Nephron (organoid): ENCODE measurements at regions not wholly inside any gene's neighbourhood (a gene's known extent, or its start where the extent isn't known, plus 50 kb on each side); places are given as distances from the start of the nearest gene placed in this dataset.

Experiments used
- H3K27ac Mint-ChIP-seq, 3 experiments: 2 replicates each; pipeline ENCODE4 v1.8.0; 2020; ENCODE audit warnings: mixed read lengths in 3 of 3, mild to moderate bottlenecking in 2 of 3, moderate library complexity in 1 of 3
- H3K27me3 Mint-ChIP-seq: 2 replicates; pipeline ENCODE4 v1.8.0; 2021; ENCODE audit warnings: low read depth, mild to moderate bottlenecking, moderate library complexity, mixed read lengths
- H3K36me3 Mint-ChIP-seq: 2 replicates; pipeline ENCODE4 v1.8.0; 2020; ENCODE audit warnings: low read depth, mixed read lengths
- H3K4me1 Mint-ChIP-seq: 2 replicates; pipeline ENCODE4 v1.8.0; 2020; ENCODE audit warnings: mixed read lengths
- H3K4me3 Mint-ChIP-seq, 3 experiments: 2 replicates each; pipeline ENCODE4 v1.8.0; 2020; ENCODE audit warnings: mild to moderate bottlenecking in 3 of 3, mixed read lengths in 3 of 3, moderate library complexity in 2 of 3
- H3K9me3 Mint-ChIP-seq: 2 replicates; pipeline ENCODE4 v1.8.0; 2020; ENCODE audit warnings: mixed read lengths
- TF ChIP-seq, protein P1 (sequence below), 3 experiments: fragments of 200-600 bp; sonication (generic); IDR thresholded peaks; one replicate each; pipeline ENCODE4 v1.5.0; 2021; ENCODE audit warnings: antibody characterized with exemption in 3 of 3; ENCODE audit not compliant: unreplicated experiment in 3 of 3

DNA sequence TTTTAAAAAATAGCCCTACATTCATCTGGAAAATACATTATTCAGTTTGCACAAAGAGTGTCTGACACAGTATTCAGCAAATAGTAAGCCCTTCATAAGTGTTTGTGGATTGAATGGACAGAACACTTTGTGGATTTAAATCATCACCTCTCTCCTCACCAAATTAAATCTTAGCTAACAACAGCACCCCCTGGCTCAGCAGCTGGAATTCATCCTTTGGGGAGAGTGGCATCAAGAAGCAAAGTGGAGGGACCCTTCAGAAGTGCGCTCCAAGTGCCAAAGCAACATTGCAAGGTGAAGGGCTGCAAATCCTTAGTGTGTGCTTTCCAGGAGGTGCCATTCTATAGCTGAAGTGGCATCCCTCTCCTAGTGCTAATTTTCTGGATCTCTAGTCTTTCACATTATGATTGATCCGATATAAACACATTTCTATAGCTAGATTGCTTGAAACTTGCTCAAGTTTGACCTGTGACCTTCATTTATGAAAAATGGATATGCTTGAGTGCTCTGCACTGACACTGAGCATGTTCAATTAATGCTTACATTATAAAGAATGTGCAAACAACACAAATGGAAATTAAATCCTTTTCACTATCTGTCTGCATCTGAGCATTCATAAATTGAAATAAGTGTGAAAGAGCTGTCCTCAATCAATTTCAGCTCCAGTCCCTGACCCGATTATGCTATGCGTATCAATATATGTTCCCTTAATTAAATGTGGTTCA, 891.7 kb downstream of the C6orf118 start:
- TF ChIP-seq, protein P1, sequence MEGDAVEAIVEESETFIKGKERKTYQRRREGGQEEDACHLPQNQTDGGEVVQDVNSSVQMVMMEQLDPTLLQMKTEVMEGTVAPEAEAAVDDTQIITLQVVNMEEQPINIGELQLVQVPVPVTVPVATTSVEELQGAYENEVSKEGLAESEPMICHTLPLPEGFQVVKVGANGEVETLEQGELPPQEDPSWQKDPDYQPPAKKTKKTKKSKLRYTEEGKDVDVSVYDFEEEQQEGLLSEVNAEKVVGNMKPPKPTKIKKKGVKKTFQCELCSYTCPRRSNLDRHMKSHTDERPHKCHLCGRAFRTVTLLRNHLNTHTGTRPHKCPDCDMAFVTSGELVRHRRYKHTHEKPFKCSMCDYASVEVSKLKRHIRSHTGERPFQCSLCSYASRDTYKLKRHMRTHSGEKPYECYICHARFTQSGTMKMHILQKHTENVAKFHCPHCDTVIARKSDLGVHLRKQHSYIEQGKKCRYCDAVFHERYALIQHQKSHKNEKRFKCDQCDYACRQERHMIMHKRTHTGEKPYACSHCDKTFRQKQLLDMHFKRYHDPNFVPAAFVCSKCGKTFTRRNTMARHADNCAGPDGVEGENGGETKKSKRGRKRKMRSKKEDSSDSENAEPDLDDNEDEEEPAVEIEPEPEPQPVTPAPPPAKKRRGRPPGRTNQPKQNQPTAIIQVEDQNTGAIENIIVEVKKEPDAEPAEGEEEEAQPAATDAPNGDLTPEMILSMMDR (IDR thresholded peaks at IDR 0.05; ENCODE audit: unreplicated experiment in 3 of 3) = no peak
- H3K27ac Mint-ChIP-seq = no peak overlapping the region
- H3K36me3 Mint-ChIP-seq = peaks cover 6% of the 10 kb centered on the region
- no peaks in the 10 kb centered on the region for H3K4me1 Mint-ChIP-seq
- H3K9me3 Mint-ChIP-seq = peaks cover 11% of the 10 kb centered on the region
- H3K27me3 Mint-ChIP-seq = peaks cover 7% of the 10 kb centered on the region
- no peak overlapping the region for H3K4me3 Mint-ChIP-seq

DNA sequence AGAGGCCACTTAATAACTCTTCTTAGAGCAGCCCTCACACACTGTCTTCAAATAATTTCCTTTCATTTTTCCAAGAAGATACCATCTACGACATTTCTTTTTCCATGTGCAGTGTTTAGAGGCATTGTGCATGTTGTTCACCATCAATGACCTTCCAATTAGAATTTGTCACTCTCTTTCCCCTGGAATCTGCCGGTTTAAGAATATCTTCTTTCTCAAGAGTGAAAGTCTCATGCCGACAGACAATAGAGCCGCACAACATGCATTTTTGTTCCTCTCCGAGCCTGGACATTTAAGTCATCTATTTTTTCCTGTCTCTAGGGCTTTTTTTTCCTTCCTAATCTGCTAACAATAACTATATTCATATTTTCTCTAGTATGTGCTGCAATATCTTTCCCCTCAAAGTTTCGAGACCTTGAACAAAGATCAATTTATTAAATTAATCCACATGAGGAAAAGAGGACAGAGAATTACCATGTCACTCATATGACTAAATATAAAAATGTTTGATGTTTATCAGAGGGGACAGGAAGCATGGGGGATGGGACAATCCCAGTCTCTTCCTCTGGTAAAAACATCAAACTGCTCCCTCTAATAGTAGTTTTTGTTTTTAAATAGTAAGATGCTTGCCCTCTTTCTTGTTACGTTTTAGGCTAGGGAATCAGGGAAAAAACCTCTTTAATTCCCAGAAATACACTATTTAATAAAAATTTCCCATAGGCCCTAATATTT, 893.4 kb downstream of the C6orf118 start:
- TF ChIP-seq, protein P1 (IDR thresholded peaks at IDR 0.05; ENCODE audit: unreplicated experiment in 3 of 3) = no peak
- Mint-ChIP-seq H3K27ac (peak overlapping the region in 1 of 3 experiments; percentile 44), H3K27me3 (peaks cover 7% of the 10 kb centered on the region), H3K36me3 (no peaks in the 10 kb centered on the region), H3K4me1 (no peaks in the 10 kb centered on the region), H3K9me3 (no peaks in the 10 kb centered on the region), H3K4me3 (no peak overlapping the region)

DNA sequence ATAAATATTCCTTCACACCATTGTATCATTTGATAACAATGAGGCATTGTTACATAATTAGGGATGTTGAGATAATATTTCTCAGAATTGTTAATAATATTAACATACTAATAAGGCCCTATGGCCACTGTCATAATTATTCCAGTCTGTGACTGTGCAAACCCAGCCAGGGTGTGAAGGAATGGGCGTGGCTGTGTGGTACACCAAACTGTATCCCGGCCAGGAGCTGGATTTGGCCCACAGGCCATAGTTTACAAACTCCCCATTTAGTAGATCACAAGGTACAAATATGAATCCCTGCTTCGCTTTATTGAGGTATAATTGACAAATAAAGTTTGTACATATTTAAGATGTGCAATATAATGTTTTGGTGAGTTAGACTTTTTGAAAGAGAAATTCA, 894.7 kb downstream of the C6orf118 start:
- H3K36me3 Mint-ChIP-seq = no peaks in the 10 kb centered on the region
- H3K27me3 Mint-ChIP-seq = peaks cover 11% of the 10 kb centered on the region
- H3K9me3 Mint-ChIP-seq = no peaks in the 10 kb centered on the region
- TF ChIP-seq, protein P1 (IDR thresholded peaks at IDR 0.05; ENCODE audit: unreplicated experiment in 3 of 3) = no peak
- H3K4me3 Mint-ChIP-seq = no peak overlapping the region
- H3K4me1 Mint-ChIP-seq = no peaks in the 10 kb centered on the region
- no peak overlapping the region for H3K27ac Mint-ChIP-seq

DNA sequence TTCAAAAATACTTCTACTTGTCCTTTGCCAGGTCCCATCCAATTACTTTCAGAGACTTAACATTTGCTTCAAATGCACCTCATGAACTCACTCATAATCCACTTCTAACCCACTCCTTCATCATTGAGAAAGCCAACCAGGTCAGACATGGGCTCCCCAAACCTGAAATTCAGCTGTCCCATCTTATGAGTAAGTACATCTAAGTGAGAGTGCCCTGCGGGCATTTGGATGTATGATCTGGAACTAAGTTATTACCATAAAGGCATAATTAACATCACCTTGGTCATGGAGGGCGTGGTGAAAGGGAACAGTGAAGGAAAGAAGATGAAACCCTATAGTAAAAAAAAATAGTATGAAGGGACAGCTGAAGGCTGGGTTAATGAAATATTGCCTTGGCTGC, 896.8 kb downstream of the C6orf118 start:
- H3K27me3 Mint-ChIP-seq = peaks cover 22% of the 10 kb centered on the region
- H3K36me3 Mint-ChIP-seq = no peaks in the 10 kb centered on the region
- H3K4me3 Mint-ChIP-seq = no peak overlapping the region
- H3K4me1 Mint-ChIP-seq = no peaks in the 10 kb centered on the region
- H3K9me3 Mint-ChIP-seq = no peaks in the 10 kb centered on the region
- TF ChIP-seq, protein P1 (IDR thresholded peaks at IDR 0.05; ENCODE audit: unreplicated experiment in 3 of 3) = no peak
- H3K27ac Mint-ChIP-seq = no peak overlapping the region

DNA sequence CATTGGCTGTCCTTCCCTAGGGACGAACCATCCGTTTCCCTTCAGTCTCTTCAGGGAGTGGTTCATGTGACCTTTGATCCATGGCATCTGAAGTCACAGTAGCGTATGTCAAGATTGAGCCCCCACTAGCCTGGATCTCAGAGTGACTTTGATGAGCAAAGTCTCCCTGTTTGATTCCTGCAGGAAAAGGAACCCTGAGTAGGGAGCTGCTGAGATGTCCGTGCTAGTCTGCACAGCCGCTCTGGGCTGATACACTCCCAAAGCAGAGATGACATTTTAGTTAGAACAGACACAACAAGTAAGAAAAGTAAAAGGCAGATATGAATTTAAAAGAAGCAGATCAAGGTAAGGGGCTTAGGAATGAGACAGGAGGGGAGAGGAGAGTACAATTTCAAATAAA, 899.4 kb downstream of the C6orf118 start:
- TF ChIP-seq, protein P1 (IDR thresholded peaks at IDR 0.05; ENCODE audit: unreplicated experiment in 3 of 3) = no peak
- H3K4me1 Mint-ChIP-seq = no peaks in the 10 kb centered on the region
- peaks cover under 1% of the 10 kb centered on the region for H3K9me3 Mint-ChIP-seq
- H3K36me3 Mint-ChIP-seq = no peaks in the 10 kb centered on the region
- H3K27me3 Mint-ChIP-seq = peaks cover 22% of the 10 kb centered on the region
- H3K27ac Mint-ChIP-seq = no peak overlapping the region
- no peak overlapping the region for H3K4me3 Mint-ChIP-seq
